Hepatocyte (in vitro differentiated cells): ENCODE measurements at regions not wholly inside any gene's neighbourhood (a gene's known extent, or its start where the extent isn't known, plus 50 kb on each side); places are given as distances from the start of the nearest gene placed in this dataset.
"Not testable (repeated sequence)": the region's sequence is repeated elsewhere in the genome, so short reads cannot be mapped to it uniquely, and the experiment has no call there.

Experiments used
- CTCF ChIP-seq: fragments of 200-600 bp; sonication (generic); IDR thresholded peaks from 2 replicates; pipeline ENCODE4 v1.5.1; 2016; ENCODE audit warnings: antibody characterized with exemption, mild to moderate bottlenecking; ENCODE audit not compliant: poor library complexity
- EZH2 ChIP-seq: fragments of 200-600 bp; sonication (generic); IDR thresholded peaks from 2 replicates; pipeline ENCODE4 v1.6.1; 2016; ENCODE audit warnings: antibody characterized with exemption, mild to moderate bottlenecking, borderline replicate concordance
- EZH2phosphoT487 ChIP-seq: fragments of 200-600 bp; sonication (generic); IDR thresholded peaks from one replicate; pipeline ENCODE4 v1.6.1; 2018; ENCODE audit warnings: antibody characterized with exemption, mild to moderate bottlenecking, low read depth, moderate library complexity; ENCODE audit not compliant: unreplicated experiment, severe bottlenecking

GRCh38 chr15:96060591-96060990 is 269.9 kb upstream of the NR2F2 start:
- not testable (repeated sequence) for TF ChIP-seq CTCF, EZH2phosphoT487, EZH2
